H9 (cell line): ENCODE measurements at regions not wholly inside any gene's neighbourhood (a gene's known extent, or its start where the extent isn't known, plus 50 kb on each side); places are given as distances from the start of the nearest gene placed in this dataset.

ENCODE experiments used
- DNase-seq: peaks from one replicate; pipeline ENCODE4 v3.0.0-alpha.2; 2017
- H2AFZ ChIP-seq: one replicate; pipeline ENCODE4 v1.6.1; 2013; ENCODE audit warnings: mild to moderate bottlenecking, low read length, control low read depth, moderate library complexity
- H2AK5ac ChIP-seq: 2 replicates; pipeline ENCODE4 v1.6.1; 2013; ENCODE audit warnings: low read length, control low read depth, mixed read lengths; ENCODE audit not compliant: insufficient read length
- H2BK120ac ChIP-seq: one replicate; pipeline ENCODE4 v1.6.1; 2013; ENCODE audit warnings: low read depth, mild to moderate bottlenecking, low read length, control low read depth, inconsistent platforms; ENCODE audit not compliant: poor library complexity, severe bottlenecking
- H2BK12ac ChIP-seq: 2 replicates; pipeline ENCODE4 v1.6.1; 2013; ENCODE audit warnings: low read length, control low read depth, mixed read lengths, low read depth; ENCODE audit not compliant: insufficient read length
- H2BK15ac ChIP-seq: 2 replicates; pipeline ENCODE4 v1.6.1; 2013; ENCODE audit warnings: low read depth, low read length, control low read depth
- H2BK20ac ChIP-seq: one replicate; pipeline ENCODE4 v1.6.1; 2013; ENCODE audit warnings: low read depth, mild to moderate bottlenecking, low read length, control low read depth, inconsistent platforms; ENCODE audit not compliant: poor library complexity, severe bottlenecking
- H2BK5ac ChIP-seq: 2 replicates; pipeline ENCODE4 v1.6.1; 2013; ENCODE audit warnings: low read length, control low read depth, mixed read lengths; ENCODE audit not compliant: insufficient read length
- H3K14ac ChIP-seq: 2 replicates; pipeline ENCODE4 v1.6.1; 2013; ENCODE audit warnings: low read length, control low read depth; ENCODE audit not compliant: insufficient read depth
- H3K18ac ChIP-seq: 2 replicates; pipeline ENCODE4 v1.6.1; 2013; ENCODE audit warnings: low read depth, mild to moderate bottlenecking, mixed read lengths, low read length, control low read depth; ENCODE audit not compliant: insufficient read length
- H3K23ac ChIP-seq: 2 replicates; pipeline ENCODE4 v1.6.1; 2013; ENCODE audit warnings: low read length, control low read depth, mixed read lengths, low read depth; ENCODE audit not compliant: insufficient read length
- H3K23me2 ChIP-seq: 2 replicates; pipeline ENCODE4 v1.6.1; 2013; ENCODE audit warnings: low read depth, mild to moderate bottlenecking, mixed read lengths, low read length, control low read depth; ENCODE audit not compliant: insufficient read length, poor library complexity, severe bottlenecking
- H3K27ac ChIP-seq: 2 replicates; pipeline ENCODE4 v1.5.1; 2013; ENCODE audit warnings: low read length, control low read depth, mixed read lengths, low read depth; ENCODE audit not compliant: insufficient read length
- H3K27me3 ChIP-seq: 2 replicates; pipeline ENCODE4 v1.6.1; 2013; ENCODE audit warnings: low read length, control low read depth, inconsistent platforms; ENCODE audit not compliant: insufficient read depth
- H3K4ac ChIP-seq: 2 replicates; pipeline ENCODE4 v1.6.1; 2013; ENCODE audit warnings: low read depth, mild to moderate bottlenecking, control low read depth, inconsistent platforms, low read length, moderate library complexity
- H3K4me1 ChIP-seq: 2 replicates; pipeline ENCODE4 v1.6.1; 2013; ENCODE audit warnings: low read length, control low read depth, inconsistent platforms; ENCODE audit not compliant: insufficient read depth
- H3K4me2 ChIP-seq: 2 replicates; pipeline ENCODE4 v1.6.1; 2013; ENCODE audit warnings: low read length, control low read depth, mixed read lengths; ENCODE audit not compliant: insufficient read length, insufficient read depth
- H3K56ac ChIP-seq: 2 replicates; pipeline ENCODE4 v1.6.1; 2013; ENCODE audit warnings: low read depth, mild to moderate bottlenecking, mixed read lengths, low read length, control low read depth; ENCODE audit not compliant: insufficient read length
- H3K79me1 ChIP-seq: 2 replicates; pipeline ENCODE4 v1.6.1; 2013; ENCODE audit warnings: low read depth, mild to moderate bottlenecking, moderate library complexity, low read length, control low read depth, inconsistent platforms; ENCODE audit not compliant: insufficient read depth, poor library complexity, severe bottlenecking
- H3K79me2 ChIP-seq: 2 replicates; pipeline ENCODE4 v1.6.1; 2013; ENCODE audit warnings: low read length, control low read depth, inconsistent platforms; ENCODE audit not compliant: insufficient read depth
- H3K9ac ChIP-seq: 2 replicates; pipeline ENCODE4 v1.6.1; 2013; ENCODE audit warnings: low read length, control low read depth, mixed read lengths; ENCODE audit not compliant: insufficient read length; ENCODE audit errors: extremely low read depth
- H3K9me3 ChIP-seq: one replicate; pipeline ENCODE4 v1.6.1; 2013; ENCODE audit warnings: low read depth, low read length, inconsistent platforms; ENCODE audit not compliant: control insufficient read depth
- H3T11ph ChIP-seq: one replicate; pipeline ENCODE4 v1.6.1; 2013; ENCODE audit warnings: mild to moderate bottlenecking, low read length, control low read depth, inconsistent platforms
- H4K20me1 ChIP-seq: one replicate; pipeline ENCODE4 v1.6.1; 2013; ENCODE audit not compliant: control insufficient read depth, insufficient read length, insufficient read depth
- H4K5ac ChIP-seq: 2 replicates; pipeline ENCODE4 v1.6.1; 2013; ENCODE audit warnings: low read depth, mild to moderate bottlenecking, mixed read lengths, low read length, control low read depth; ENCODE audit not compliant: insufficient read length
- H4K8ac ChIP-seq: replicated peaks from 2 replicates; pipeline ENCODE4 v1.6.1; 2013; ENCODE audit warnings: low read length, control low read depth, mixed read lengths, low read depth; ENCODE audit not compliant: insufficient read length
- H4K91ac ChIP-seq: 2 replicates; pipeline ENCODE4 v1.6.1; 2013; ENCODE audit warnings: low read depth, mild to moderate bottlenecking, moderate library complexity, mixed read lengths, low read length, control low read depth; ENCODE audit not compliant: insufficient read length
- H3K27ac Mint-ChIP-seq, 3 experiments: 2 replicates in 2 of 3; 3 replicates in 1 of 3; pipeline ENCODE4 v1.8.0; 2020 to 2021; ENCODE audit warnings: mixed read lengths in 3 of 3, mild to moderate bottlenecking in 1 of 3, moderate library complexity in 1 of 3
- H3K27me3 Mint-ChIP-seq: 2 replicates; pipeline ENCODE4 v1.8.0; 2021; ENCODE audit warnings: low read depth, mild to moderate bottlenecking, moderate library complexity, mixed read lengths
- H3K36me3 Mint-ChIP-seq, 3 experiments: 2 replicates in 2 of 3; 3 replicates in 1 of 3; pipeline ENCODE4 v1.8.0; 2020 to 2021; ENCODE audit warnings: low read depth in 3 of 3, mixed read lengths in 3 of 3; ENCODE audit not compliant: insufficient read depth in 1 of 3
- H3K4me1 Mint-ChIP-seq, 2 experiments: 2 replicates each; pipeline ENCODE4 v1.8.0; 2020; ENCODE audit warnings: mixed read lengths in 2 of 2
- H3K4me3 Mint-ChIP-seq, 2 experiments: 2 replicates in 1 of 2; 3 replicates in 1 of 2; pipeline ENCODE4 v1.8.0; 2020 to 2021; ENCODE audit warnings: mild to moderate bottlenecking in 2 of 2, mixed read lengths in 2 of 2, moderate library complexity in 1 of 2
- H3K9me3 Mint-ChIP-seq, 2 experiments: 2 replicates in 1 of 2; 3 replicates in 1 of 2; pipeline ENCODE4 v1.8.0; 2020; ENCODE audit warnings: mild to moderate bottlenecking in 2 of 2, mixed read lengths in 2 of 2, moderate library complexity in 1 of 2
- WGBS: extraction: QIAGEN DNeasy Blood & Tissue Kit; methylation state at CpG from one replicate; pipeline ENCODE4 v1.1.7; 2013; ENCODE audit warnings: missing lambda C conversion rate, low lambda C conversion rate, mixed read lengths; ENCODE audit not compliant: insufficient read length; ENCODE audit errors: extremely low coverage; 5-methylcytosine and 5-hydroxymethylcytosine counted together
- TF ChIP-seq, protein P1 (sequence below): fragments of 200-600 bp; sonication (generic); conservative IDR thresholded peaks from 3 replicates; pipeline ENCODE4 v1.8.0; 2021; ENCODE audit warnings: antibody characterized with exemption, mild to moderate bottlenecking

- Histone ChIP-seq H3K23ac (no peak overlapping the region), H4K5ac (no peak overlapping the region), H2AK5ac (no peak overlapping the region), H3K18ac (no peak overlapping the region), H3T11ph (no peak overlapping the region), H2BK20ac (no peak overlapping the region), H3K9ac (no peak overlapping the region), H3K27ac (no peak overlapping the region), H2BK120ac (no peak overlapping the region), H2BK15ac (no peak overlapping the region), H2BK5ac (no peak overlapping the region), H3K23me2 (no peaks in the 10 kb centered on the region), H4K8ac (no peak overlapping the region), H2AFZ (no peak overlapping the region), H3K79me2 (no peaks in the 10 kb centered on the region), H3K56ac (no peak overlapping the region), H3K14ac (no peak overlapping the region), H4K91ac (no peak overlapping the region), H4K20me1 (no peaks in the 10 kb centered on the region), H3K4me2 (no peak overlapping the region), H2BK12ac (no peak overlapping the region), H3K4me1 (no peaks in the 10 kb centered on the region), H3K4ac (no peak overlapping the region), H3K27me3 (no peaks in the 10 kb centered on the region), H3K79me1 (no peaks in the 10 kb centered on the region), H3K9me3 (no peaks in the 10 kb centered on the region)
- no peak for DNase-seq
- Mint-ChIP-seq H3K27me3 (no peaks in the 10 kb centered on the region; the same call in 1 of the 2 replicates), H3K36me3 (no peaks in the 10 kb centered on the region), H3K9me3 (no peaks in the 10 kb centered on the region), H3K4me3 (no peak overlapping the region), H3K27ac (no peak overlapping the region; a peak in 1 of 7 replicates), H3K4me1 (peaks cover 4 to 5% of the 10 kb centered on the region in 2 experiments)
- no CpG with 5 or more reads among the region's 5 CpGs for WGBS
- TF ChIP-seq, protein P1, sequence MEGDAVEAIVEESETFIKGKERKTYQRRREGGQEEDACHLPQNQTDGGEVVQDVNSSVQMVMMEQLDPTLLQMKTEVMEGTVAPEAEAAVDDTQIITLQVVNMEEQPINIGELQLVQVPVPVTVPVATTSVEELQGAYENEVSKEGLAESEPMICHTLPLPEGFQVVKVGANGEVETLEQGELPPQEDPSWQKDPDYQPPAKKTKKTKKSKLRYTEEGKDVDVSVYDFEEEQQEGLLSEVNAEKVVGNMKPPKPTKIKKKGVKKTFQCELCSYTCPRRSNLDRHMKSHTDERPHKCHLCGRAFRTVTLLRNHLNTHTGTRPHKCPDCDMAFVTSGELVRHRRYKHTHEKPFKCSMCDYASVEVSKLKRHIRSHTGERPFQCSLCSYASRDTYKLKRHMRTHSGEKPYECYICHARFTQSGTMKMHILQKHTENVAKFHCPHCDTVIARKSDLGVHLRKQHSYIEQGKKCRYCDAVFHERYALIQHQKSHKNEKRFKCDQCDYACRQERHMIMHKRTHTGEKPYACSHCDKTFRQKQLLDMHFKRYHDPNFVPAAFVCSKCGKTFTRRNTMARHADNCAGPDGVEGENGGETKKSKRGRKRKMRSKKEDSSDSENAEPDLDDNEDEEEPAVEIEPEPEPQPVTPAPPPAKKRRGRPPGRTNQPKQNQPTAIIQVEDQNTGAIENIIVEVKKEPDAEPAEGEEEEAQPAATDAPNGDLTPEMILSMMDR, result no peak
These were observed 132.1 kb upstream of the SLC30A5 start for GRCh38 chr5:68961762-68962161.
